OCI-LY7 (cell line): ENCODE measurements at regions not wholly inside any gene's neighbourhood (a gene's known extent, or its start where the extent isn't known, plus 50 kb on each side); places are given as distances from the start of the nearest gene placed in this dataset.

Experiments
- BruUV-seq: library from RNA; stranded (reverse); fragments of 400-500 nt; replicated peaks from 2 replicates; lab custom pipeline; 2021; lab: Mats Ljungman, UMichigan
- CTCF ChIA-PET: fragments of 300-600 bp; sonication (Branson Sonifier 250); formaldehyde crosslinking; loops from one replicate; lab custom pipeline; 2022; ENCODE audit warnings: antibody characterized with exemption; ENCODE audit not compliant: unreplicated experiment; lab: Charles Lee
- POLR2A ChIA-PET: fragments of 300-600 bp; sonication (Branson Sonifier 250); formaldehyde crosslinking; loops from one replicate; lab custom pipeline; 2022; ENCODE audit warnings: antibody characterized with exemption; lab: Charles Lee
- DNase-seq: peaks from one replicate; pipeline ENCODE4 v3.0.0-alpha.2; 2015; ENCODE audit warnings: low spot score
- H2AFZ ChIP-seq: fragments of 200-600 bp; sonication (generic), shearing (Covaris generic); 2 replicates; pipeline ENCODE4 v1.6.1; 2014; ENCODE audit warnings: mild to moderate bottlenecking, antibody characterized with exemption, low read length, moderate library complexity
- H3K27ac ChIP-seq: fragments of 200-600 bp; sonication (generic); 2 replicates; pipeline ENCODE4 v1.5.1; 2014; ENCODE audit warnings: mixed run types, low read depth, mild to moderate bottlenecking, moderate library complexity, low read length, inconsistent platforms; ENCODE audit not compliant: poor library complexity, severe bottlenecking
- H3K36me3 ChIP-seq: fragments of 200-600 bp; sonication (generic); 2 replicates; pipeline ENCODE4 v1.6.1; 2014; ENCODE audit warnings: mild to moderate bottlenecking, antibody characterized with exemption, low read length, moderate library complexity, mixed read lengths; ENCODE audit not compliant: insufficient read depth
- H3K4me1 ChIP-seq: fragments of 200-600 bp; sonication (generic); 2 replicates; pipeline ENCODE4 v1.5.1; 2014; ENCODE audit warnings: mild to moderate bottlenecking, low read length; ENCODE audit not compliant: insufficient read depth, poor library complexity, severe bottlenecking
- H3K4me2 ChIP-seq: fragments of 200-600 bp; sonication (generic); 2 replicates; pipeline ENCODE4 v1.6.1; 2014; ENCODE audit warnings: mild to moderate bottlenecking, low read length
- H3K4me3 ChIP-seq: fragments of 200-600 bp; sonication (generic); 2 replicates; pipeline ENCODE4 v1.5.1; 2014; ENCODE audit warnings: mild to moderate bottlenecking, low read depth, low read length; ENCODE audit not compliant: poor library complexity, severe bottlenecking
- H3K79me2 ChIP-seq: fragments of 200-600 bp; sonication (generic); 2 replicates; pipeline ENCODE4 v1.6.1; 2016; ENCODE audit warnings: low read depth, mild to moderate bottlenecking, low read length, moderate library complexity, mixed read lengths; ENCODE audit not compliant: insufficient read depth
- H3K9me2 ChIP-seq: fragments of 200-600 bp; sonication (generic); 2 replicates; pipeline ENCODE4 v1.6.1; 2016; ENCODE audit warnings: mild to moderate bottlenecking, low read length, mixed read lengths; ENCODE audit not compliant: insufficient read depth
- H3K9me3 ChIP-seq: fragments of 200-600 bp; sonication (generic); 2 replicates; pipeline ENCODE4 v1.6.1; 2014; ENCODE audit warnings: mild to moderate bottlenecking, mixed run types, low read length, mixed read lengths
- H4K20me1 ChIP-seq: fragments of 200-600 bp; sonication (generic); 2 replicates; pipeline ENCODE4 v1.6.1; 2014; ENCODE audit warnings: mild to moderate bottlenecking, antibody characterized with exemption, low read length, moderate library complexity, mixed read lengths; ENCODE audit not compliant: insufficient read depth
- EZH2phosphoT487 ChIP-seq: fragments of 200-600 bp; sonication (generic); IDR thresholded peaks from 2 replicates; pipeline ENCODE4 v1.6.1; 2018; ENCODE audit warnings: low read depth, borderline replicate concordance, mild to moderate bottlenecking, mixed run types, antibody characterized with exemption, low read length, moderate library complexity, mixed read lengths
- intact Hi-C: fragments of 100-400 bp; cut with micrococcal nuclease; formaldehyde crosslinking; loops from one replicate; pipeline ENCODE4 v1.10.0; 2022; ENCODE audit not compliant: unreplicated experiment
- TF ChIP-seq, protein P1 (sequence below): fragments of 200-600 bp; sonication (generic); conservative IDR thresholded peaks from 2 replicates; pipeline ENCODE4 v1.5.1; 2014; ENCODE audit warnings: mild to moderate bottlenecking, antibody characterized with exemption, low read length, moderate library complexity, mixed read lengths

DNA sequence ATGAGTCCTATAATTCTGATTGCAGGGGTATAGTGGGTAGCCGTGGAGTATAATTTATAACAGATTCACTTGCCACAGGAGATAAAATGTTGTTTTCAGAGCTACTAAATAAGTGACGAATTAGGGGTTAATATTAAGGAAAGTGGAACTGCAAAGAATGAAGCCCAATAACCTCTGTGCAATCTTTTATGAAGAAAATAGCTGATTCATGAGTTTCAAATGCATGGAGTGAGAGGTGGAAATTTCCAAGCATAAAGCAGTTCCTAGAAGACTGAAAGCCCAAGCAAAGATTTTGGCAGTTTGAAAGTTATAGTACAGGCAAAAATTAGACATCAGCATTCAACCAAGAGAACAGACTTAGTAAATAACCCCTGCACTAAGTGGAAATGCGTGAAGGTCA is 1782.4 kb upstream of the PCDH10 start:
- no peaks in the 10 kb centered on the region for H3K36me3 ChIP-seq
- no peak overlapping the region for H3K4me2 ChIP-seq
- no peak for DNase-seq
- no TSS peak for BruUV-seq
- no peaks in the 10 kb centered on the region for H3K9me2 ChIP-seq
- H3K27ac ChIP-seq, result no peak overlapping the region
- no peaks in the 10 kb centered on the region for H3K4me1 ChIP-seq
- CTCF ChIA-PET, result no interaction called here
- POLR2A ChIA-PET, result interaction anchor here (0.7 to 1.2 kb wide), 2 partner anchors 11 to 29 kb away, joined by 3 to 4 read pairs; no protein-coding TSS in a partner anchor
- intact Hi-C loops, result no loop called here
- no peaks in the 10 kb centered on the region for H4K20me1 ChIP-seq
- no peak overlapping the region for H2AFZ ChIP-seq
- TF ChIP-seq, protein P1, sequence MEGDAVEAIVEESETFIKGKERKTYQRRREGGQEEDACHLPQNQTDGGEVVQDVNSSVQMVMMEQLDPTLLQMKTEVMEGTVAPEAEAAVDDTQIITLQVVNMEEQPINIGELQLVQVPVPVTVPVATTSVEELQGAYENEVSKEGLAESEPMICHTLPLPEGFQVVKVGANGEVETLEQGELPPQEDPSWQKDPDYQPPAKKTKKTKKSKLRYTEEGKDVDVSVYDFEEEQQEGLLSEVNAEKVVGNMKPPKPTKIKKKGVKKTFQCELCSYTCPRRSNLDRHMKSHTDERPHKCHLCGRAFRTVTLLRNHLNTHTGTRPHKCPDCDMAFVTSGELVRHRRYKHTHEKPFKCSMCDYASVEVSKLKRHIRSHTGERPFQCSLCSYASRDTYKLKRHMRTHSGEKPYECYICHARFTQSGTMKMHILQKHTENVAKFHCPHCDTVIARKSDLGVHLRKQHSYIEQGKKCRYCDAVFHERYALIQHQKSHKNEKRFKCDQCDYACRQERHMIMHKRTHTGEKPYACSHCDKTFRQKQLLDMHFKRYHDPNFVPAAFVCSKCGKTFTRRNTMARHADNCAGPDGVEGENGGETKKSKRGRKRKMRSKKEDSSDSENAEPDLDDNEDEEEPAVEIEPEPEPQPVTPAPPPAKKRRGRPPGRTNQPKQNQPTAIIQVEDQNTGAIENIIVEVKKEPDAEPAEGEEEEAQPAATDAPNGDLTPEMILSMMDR, result no peak
- TF ChIP-seq EZH2phosphoT487, result no peak
- H3K4me3 ChIP-seq, result no peak overlapping the region
- no peaks in the 10 kb centered on the region for H3K9me3 ChIP-seq
- no peaks in the 10 kb centered on the region for H3K79me2 ChIP-seq

DNA sequence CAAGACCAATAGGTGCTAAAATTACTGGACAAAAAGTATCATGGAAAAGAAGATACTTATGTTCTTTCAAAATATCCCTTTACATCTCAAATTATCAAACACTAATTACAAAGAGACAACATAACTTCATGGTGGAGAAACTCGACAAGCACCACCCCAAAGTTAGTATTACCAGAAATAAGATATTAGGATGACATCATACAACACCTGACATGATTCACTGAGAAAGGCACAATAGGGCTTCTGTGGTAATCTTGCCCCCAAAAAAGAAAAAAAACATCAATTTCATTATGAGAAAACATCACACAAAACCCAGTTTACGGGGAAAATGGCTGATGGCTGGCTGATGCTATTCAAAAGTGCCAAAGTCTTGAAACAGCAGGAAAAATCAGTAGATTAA is 1781.7 kb upstream of the PCDH10 start:
- CTCF ChIA-PET, result no interaction called here
- BruUV-seq, result no TSS peak
- H4K20me1 ChIP-seq, result no peaks in the 10 kb centered on the region
- H3K9me2 ChIP-seq, result no peaks in the 10 kb centered on the region
- no peak for DNase-seq
- H3K4me1 ChIP-seq, result no peaks in the 10 kb centered on the region
- H3K36me3 ChIP-seq, result no peaks in the 10 kb centered on the region
- no peak for TF ChIP-seq EZH2phosphoT487
- TF ChIP-seq, protein P1, result no peak
- no peaks in the 10 kb centered on the region for H3K79me2 ChIP-seq
- H3K4me3 ChIP-seq, result no peak overlapping the region
- H2AFZ ChIP-seq, result no peak overlapping the region
- no peak overlapping the region for H3K27ac ChIP-seq
- POLR2A ChIA-PET, result interaction anchor here (0.7 to 1.2 kb wide), 2 partner anchors 10 to 30 kb away, joined by 3 to 4 read pairs; no protein-coding TSS in a partner anchor
- intact Hi-C loops, result no loop called here
- no peaks in the 10 kb centered on the region for H3K9me3 ChIP-seq
- H3K4me2 ChIP-seq, result no peak overlapping the region

DNA sequence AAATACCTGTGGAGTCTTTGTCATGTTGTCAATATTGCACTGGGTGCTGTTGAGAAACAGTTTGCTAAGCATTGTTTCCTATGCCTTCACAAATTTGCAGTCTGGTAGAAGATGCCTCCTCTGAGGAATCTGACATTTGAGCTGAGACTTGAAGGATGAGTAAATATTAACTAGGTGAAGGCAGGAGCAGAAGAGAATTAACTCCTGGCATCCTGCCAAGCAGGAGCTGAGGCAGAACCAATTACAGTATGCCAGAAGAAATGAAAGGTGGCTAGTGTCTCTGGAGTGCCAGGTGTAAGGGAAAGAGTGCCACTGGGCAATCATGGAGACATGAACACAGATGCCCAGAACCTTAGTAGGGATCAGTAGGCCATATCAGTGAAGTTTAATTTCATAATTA is 1778.2 kb upstream of the PCDH10 start:
- BruUV-seq, result no TSS peak
- Histone ChIP-seq H2AFZ (no peak overlapping the region), H3K27ac (no peak overlapping the region), H3K79me2 (no peaks in the 10 kb centered on the region), H3K4me3 (no peak overlapping the region), H3K36me3 (no peaks in the 10 kb centered on the region), H3K4me2 (no peak overlapping the region), H3K9me3 (no peaks in the 10 kb centered on the region), H3K9me2 (no peaks in the 10 kb centered on the region), H4K20me1 (no peaks in the 10 kb centered on the region), H3K4me1 (no peaks in the 10 kb centered on the region)
- DNase-seq, result no peak
- intact Hi-C loops, result no loop called here
- ChIA-PET POLR2A (no interaction called here), CTCF (no interaction called here)
- no peak for TF ChIP-seq EZH2phosphoT487
- TF ChIP-seq, protein P1, result no peak
